OCI-M1 (cell line): ENCODE measurements at regions not wholly inside any gene's neighbourhood (a gene's known extent, or its start where the extent isn't known, plus 50 kb on each side); places are given as distances from the start of the nearest gene placed in this dataset.
"Not testable (repeated sequence)": the region's sequence is repeated elsewhere in the genome, so short reads cannot be mapped to it uniquely, and the experiment has no call there.

Experiments used
- DNase-seq: peaks from one replicate; lab custom pipeline; 2025; lab: John Stamatoyannopoulos, UW

DNA sequence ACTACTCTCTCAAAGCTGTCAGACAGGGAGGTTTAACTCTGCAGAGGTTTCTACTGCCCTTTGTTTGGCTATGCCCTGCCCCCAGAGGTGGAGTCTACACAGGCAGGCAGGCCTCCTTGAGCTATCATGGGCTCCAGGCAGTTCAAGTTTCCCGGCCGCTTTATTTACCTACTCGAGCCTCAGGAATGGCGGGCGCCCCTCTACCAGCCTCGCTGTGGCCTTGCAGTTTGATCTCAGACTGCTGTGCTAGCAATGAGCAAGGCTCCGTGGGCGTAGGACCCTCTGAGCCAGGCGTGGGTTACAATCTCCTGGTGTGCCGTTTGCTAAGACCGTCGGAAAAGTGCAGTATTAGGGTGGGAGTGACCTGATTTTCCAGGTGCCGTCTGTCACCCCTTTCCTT, 124.3 kb downstream of the PTCHD1 start:
- not testable (repeated sequence) for DNase-seq

- DNase-seq: no peak
Measured at GRCh38 chrX:23465105-23465791, 130.6 kb downstream of the PTCHD1 start.

GRCh38 chrX:23465985-23466384, 131.3 kb downstream of the PTCHD1 start:
- DNase-seq: no peak

DNA sequence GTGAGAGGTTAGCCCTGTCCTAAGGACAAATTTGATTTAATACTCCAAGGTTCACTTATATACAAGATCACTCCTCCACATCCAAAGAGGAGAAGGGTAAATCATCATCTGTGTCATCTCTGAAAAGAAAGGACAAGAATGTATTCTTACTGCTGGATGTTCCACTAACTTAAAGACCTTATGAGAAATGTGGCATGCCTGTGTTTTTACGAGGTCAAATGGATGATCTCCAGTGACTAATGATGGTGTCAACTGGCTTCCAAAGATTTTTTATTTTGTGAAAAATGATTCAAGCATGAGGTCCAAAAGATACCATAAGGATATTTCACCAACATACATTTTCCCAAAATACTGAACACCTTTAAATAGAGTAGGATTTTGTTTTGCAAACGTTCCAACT, 143.4 kb downstream of the PTCHD1 start:
- DNase-seq: no peak

DNA sequence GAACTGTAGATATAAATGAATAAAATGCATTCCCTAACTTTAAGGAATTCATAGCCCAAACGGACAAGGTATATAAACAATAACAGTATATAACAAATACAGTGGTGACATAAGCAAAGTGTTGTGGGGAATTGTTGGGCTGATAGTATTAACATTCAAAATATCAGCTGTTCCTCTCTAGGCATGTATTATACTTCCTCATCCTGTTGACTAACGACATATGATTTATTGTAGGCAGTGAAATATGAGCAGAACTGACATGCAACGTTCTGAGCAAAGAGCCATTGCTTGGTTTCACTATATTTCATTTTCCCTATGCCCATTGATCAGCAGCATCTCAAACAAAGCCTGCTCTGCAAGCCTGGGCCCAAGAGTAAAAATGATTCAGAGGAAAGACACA, 143.9 kb downstream of the PTCHD1 start:
- DNase-seq: peak; percentile 1

DNA sequence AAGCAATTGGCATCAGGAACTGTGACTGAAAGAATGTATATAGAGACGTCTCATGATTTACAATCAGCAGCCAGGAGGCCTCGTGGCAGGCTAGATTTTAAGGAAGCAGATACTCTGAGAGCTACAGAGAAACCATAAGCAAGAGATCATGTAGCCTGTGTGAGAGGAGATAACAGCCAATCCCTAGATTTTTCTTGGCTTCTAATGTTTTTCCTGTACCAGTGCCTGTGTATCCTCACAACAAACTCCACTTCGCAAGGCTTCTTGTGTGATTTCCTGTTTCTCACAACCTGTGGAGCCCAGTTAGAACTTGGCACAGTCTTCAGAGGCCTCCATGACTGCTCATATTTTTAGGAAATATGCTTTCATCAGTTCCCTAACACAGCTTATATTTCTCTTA, 147.9 kb downstream of the PTCHD1 start:
- DNase-seq: no peak

- no peak for DNase-seq
Measured at GRCh38 chrX:23483396-23483795, 148.7 kb downstream of the PTCHD1 start.

- DNase-seq: peak; percentile 1
Measured at GRCh38 chrX:23493941-23494374, 159.3 kb downstream of the PTCHD1 start.

GRCh38 chrX:23494741-23495140, 160.1 kb downstream of the PTCHD1 start:
- no peak for DNase-seq

- DNase-seq: no peak
Measured at GRCh38 chrX:23497919-23498318, 163.3 kb downstream of the PTCHD1 start.

DNA sequence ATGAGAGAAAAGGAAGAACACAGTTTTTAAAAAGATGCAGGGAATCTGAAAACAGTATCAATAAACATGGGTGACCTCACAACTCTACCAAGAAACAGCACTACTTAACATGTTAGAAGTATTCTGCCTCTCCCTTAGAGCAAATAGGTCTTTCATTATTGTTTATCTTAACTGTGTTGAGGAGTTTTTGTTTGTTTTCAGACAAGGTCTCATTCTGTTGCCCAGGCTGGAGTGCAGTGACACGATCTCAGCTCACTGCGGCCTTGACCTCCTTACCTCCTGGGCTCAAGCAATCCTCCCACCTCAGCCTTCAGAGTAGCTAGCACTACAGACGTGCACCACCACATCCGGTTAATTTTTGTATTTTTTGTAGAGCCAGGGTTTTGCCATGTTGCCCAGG, 165.3 kb upstream of the PRDX4 start:
- no peak for DNase-seq

GRCh38 chrX:23503835-23504539, 163.3 kb upstream of the PRDX4 start:
- no peak for DNase-seq

- no peak for DNase-seq
Measured at GRCh38 chrX:23504540-23504884, 162.8 kb upstream of the PRDX4 start.

DNA sequence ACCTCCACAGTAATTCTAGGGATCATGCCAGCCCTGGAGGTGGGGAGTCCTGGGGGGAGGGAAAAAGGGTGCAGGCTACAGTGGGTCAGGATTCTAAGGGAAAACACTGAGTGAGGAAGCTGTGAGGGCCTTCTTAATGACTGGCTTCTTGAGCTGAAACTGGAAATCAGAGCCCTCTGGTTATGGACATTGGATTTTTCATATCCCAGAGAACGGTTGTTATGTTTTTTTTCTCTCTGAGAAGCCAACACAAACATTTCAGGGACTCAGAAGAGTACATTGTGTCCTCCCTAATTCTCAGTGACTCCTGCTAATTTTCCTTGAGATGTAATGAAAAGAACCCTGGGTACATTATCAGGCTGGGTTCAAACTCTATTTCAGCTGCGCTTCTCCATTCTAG, 162.4 kb upstream of the PRDX4 start:
- no peak for DNase-seq

DNA sequence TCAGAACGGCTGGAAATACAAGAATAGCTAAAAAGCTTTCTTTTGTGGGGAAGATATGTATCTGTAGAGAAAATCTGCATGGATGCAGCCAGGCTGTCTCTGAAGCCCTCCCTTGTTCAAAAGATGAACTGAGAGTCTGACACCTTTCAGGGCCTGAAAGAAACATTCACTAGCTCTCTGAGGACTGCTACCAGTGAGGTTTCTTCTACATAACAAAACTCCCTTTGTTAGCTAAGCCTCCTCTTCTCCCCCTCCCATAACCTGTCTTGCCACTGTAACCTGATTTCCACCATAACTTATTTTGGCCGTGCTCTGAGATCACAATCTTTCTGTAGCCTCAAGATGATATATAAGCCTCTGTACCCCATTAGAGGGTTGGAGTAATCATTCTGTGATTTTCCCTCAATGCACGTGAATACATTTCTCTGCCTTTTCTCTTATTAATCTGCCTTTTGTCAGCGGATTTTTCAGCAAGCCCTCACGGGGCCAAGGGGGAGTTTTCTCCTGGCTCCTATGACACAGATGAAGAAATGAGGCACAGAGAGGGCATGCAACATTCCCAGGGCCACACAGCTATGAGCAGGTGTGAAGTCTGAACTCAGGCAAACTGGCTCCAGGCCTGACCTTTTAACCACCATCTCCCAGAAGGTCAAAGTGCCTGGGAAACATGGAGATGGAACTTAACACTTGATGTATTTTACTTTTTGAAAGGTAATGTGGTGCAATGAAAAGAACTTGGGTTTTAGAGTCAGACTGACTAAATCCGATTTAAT, 161.6 kb upstream of the PRDX4 start:
- DNase-seq: no peak

DNA sequence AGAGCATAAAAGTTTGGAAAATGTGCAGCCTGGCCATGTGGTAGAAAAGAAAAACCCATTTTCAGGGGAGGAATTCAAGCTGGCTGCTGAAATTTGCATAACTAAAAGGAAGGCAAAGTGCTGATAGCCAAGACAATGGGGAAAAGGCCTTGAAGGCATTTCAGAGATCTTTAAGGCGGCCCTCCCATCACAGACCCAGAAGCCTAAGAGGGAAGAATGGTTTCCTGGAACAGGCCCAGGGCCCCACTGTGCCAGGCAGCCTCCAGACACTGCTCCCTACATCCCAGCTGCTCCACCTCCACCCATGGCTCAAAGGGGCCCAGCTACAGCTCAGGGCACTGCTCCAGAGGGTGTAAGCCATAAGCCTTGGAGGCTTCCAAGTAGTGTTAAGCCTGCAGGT, 158.0 kb upstream of the PRDX4 start:
- no peak for DNase-seq

GRCh38 chrX:23511793-23512192, 155.5 kb upstream of the PRDX4 start:
- DNase-seq: no peak

DNA sequence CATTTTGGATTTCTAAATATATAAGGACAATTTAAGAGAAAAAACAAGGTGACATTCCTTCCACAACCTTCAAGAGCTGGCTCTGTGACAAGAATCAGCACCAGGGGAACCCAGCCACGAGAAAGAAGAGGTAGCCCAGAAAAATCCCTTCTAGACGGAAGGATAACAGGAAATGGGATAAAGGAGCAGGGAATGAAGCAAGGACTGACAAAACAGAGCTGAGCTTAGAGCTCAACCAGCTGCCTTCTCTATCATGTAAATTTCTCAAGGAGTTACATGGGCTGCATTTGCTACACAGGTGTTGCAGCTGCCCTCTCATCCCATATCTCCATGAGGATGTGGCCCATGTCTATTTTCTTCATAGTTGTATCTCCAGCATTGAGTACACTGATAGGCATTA, 154.2 kb upstream of the PRDX4 start:
- DNase-seq: no peak

DNA sequence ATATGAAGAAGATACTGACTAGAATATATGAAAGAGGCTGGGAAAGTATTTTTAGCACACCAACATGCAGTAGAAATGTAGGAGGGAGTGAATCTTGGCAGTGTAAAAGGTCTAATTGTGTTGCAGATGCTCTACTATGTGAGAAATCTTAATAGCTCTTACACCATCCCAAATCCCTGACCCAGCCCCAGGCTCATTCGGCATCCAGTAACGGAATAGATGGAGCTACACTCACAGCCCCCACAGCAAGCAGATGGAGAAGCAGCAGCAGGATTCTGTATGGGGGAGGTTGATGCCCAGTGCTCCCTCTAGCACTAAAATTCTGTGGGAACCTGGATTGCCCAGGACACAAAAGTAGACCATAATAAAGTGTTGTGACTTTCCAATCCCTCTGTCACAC, 153.2 kb upstream of the PRDX4 start:
- no peak for DNase-seq

DNA sequence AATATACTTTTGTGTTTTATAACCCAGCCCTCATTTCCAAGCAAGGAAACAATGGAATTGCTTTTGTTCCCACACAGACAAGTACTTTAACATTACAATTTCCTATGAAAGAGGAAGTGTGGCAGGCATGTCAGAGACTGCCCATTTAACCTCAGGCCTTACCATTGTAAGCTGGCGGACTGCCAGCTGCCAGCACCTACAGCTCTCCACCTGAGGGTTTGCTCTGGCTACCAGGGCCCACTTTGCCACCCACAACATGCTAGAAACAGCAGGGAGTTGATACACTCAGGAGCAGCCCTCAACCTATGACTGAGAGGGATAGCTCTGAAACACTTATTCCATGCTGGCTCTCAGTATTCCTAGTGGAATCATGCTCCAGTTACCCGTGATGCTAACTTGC, 152.3 kb upstream of the PRDX4 start:
- no peak for DNase-seq

DNA sequence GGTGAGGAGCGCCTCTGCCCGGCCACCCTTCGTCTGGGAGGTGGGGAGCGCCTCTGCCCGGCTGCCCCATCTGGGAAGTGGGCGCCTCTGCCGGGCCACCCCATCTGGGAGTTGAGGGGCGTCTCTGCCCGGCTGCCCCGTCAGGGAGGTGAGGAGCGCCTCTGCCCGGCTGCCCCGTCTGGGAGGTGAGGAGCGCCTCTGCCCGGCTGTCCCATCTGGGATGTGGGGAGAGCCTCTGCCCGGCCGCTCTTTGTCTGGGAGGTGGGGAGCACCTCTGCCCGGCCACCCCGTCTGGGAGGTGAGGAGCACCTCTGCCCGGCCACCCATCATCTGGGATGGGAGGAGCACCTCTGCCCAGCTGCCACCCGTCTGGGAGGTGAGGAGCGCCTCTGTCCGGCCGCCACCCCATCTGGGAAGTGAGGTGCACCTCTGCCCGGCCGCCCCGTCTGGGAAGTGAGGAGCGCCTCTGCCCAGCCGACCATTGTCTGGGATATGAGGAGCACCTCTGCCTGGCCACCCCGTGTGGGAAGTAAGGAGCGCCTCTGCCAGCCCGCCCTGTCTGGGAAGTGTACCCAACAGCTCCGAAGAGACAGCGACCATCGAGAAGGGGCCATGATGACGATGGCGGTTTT, 144.2 kb upstream of the PRDX4 start:
- DNase-seq: not testable (repeated sequence)

DNA sequence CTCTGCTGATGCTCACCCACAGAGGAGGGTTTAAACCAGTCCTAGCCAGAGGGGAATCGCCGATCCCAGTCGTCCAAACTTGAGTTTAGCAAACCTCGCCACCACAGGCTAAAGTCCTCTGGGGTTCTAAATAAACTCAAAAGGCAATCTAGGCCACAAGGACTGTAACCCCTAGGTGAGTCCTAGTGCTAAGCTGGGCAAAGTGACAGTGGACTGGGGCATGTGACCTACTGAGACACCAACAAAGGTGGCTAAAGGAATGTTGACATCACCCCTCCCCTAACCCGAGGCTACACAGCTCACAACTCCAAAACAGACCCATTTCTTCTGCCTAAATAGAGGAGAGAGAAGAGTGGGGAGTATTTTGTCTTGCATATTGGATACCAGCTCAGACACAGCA, 142.8 kb upstream of the PRDX4 start:
- DNase-seq: no peak

- DNase-seq: no peak
Measured at GRCh38 chrX:23525531-23525930, 141.8 kb upstream of the PRDX4 start.
